GM19455 (cell line): ENCODE measurements at regions not wholly inside any gene's neighbourhood (a gene's known extent, or its start where the extent isn't known, plus 50 kb on each side); places are given as distances from the start of the nearest gene placed in this dataset.

Experiments
- ATAC-seq: cut with Tn5 transposase; IDR thresholded peaks from one replicate; pipeline ENCODE4 v1.9.1; 2021; ENCODE audit not compliant: unreplicated experiment

DNA sequence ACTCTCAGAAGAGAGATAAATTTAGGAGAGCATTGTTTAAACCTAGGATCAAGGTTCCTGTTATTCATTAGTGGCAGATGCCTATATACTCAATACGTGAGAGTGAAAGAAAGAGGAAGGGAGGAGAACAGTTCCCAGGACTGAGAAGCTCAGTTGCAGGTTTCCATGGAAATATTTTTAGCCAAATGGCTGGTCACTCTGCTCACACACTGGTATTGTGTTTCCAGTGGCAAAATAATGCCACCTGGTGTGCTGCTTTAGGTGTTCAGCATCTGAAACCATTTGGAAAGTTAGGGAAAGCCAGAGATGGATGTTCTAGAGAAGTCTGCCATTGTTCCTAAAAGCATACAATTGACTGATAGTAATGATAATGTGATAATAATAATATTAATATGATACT, 827.7 kb downstream of the SORCS3 start:
- no peak for ATAC-seq

DNA sequence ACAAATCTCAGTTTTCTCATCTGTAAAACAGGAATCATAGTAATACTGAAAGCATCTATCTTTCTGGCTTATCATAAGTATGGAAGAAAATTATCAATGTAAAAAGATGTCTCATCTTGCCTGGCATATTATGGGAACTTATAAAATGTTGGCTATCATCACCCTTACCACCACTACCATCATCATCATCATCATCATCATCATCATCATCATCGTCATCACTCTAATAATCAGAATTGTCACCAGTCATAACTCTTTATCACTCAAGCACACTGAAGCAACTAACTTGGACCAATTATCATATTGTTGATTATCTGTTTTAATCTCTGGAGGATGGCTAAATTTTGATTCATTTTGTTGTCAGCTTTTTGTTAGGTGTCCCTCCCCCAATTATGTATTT, 825.4 kb downstream of the SORCS3 start:
- no peak for ATAC-seq

DNA sequence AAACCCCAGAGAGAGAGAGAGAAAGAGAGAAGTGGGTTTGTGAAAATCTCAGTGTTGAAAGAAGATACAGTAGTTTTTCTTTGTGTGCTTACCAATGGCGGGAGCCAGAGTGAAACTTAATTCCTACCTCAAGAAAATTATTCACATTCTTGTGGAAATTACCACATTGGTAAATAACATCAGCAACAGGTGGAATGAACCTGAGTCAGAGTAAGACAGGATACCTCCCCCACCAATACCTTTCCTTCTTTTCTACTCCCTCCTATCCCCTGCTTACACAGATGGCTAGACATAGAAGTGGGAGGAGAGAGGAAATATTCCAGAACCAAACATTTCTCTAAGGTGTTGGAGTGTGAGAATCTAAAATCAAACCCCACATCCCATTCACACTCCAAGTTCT, 793.9 kb downstream of the SORCS3 start:
- no peak for ATAC-seq

DNA sequence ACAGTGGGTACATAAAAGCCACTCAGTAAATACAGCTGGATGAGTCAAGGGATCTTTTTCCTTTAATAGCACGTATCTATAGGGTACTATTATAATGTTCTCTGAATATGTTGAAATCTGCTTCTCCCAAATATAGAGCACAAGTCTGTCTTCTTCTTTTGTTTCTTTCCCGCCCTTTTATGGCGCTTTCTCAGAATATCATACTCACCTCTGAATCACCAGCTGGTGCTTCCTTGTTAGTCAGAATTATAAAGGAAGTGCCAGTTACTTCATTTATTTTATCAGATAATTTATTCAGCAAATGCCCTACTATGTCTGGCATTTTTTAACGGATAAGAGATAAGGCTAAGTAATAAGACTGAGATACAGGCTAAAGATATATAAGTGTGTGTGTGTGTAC, 772.9 kb downstream of the SORCS3 start:
- ATAC-seq, result no peak

GRCh38 chr10:105409370-105409769, 768.3 kb downstream of the SORCS3 start:
- no peak for ATAC-seq

DNA sequence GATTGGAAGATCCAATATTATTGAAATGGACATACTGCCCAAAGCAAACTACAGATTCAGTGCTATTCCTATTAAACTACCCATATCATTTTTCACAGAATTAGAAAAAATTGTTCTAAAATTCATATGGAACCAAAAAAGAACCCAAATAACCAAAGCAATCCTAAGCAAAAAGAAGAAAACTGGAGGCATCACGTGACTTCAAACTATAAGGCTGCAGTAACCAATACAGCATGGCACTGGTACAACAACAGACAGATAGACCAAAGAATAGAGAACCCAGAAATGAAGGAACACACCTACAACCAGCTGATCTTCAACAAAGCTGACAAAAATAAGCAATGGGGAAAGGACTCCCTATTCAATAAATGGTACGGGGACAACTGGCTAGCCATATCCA, 765.4 kb downstream of the SORCS3 start:
- no peak for ATAC-seq

DNA sequence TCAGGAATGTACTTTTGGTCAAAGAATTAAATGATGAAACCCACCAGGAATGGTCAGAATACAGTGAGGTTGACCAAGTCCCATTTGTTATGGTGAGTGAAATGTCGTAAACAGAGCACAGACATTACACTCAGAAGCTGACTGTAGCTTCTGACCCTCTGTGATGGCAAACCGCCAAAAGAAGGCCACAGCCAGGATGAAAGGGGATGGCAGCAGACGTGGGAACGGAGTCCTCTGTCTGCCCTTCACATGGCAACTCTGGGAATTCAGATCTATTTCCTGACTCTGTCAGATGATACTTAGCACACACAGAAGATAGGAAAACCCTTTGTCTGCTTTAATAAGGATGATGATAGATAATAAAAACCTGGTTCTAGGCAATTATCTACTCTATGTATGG, 757.1 kb downstream of the SORCS3 start:
- no peak for ATAC-seq

- no peak for ATAC-seq
These were observed 750.7 kb downstream of the SORCS3 start for GRCh38 chr10:105391670-105392351.

DNA sequence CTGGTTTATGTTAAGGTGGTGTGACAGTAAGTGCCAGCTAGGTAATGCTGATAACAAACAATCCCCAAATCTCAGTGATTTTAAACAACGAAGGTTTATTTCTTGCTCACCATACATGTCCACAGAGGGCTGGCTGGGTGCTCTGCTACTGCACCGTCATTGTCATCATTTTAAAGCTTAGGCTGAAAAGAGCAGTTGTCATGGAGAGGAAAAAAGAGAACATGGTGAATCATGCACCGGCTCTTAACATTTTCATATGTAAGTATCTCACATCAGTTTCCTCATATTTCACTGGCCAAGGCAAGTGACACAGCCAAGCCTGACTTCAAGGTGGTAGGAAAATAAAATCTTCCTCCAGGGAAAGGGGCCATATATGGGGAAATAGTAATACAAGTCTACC, 746.9 kb downstream of the SORCS3 start:
- ATAC-seq, result no peak

GRCh38 chr10:105383978-105384377, 742.9 kb downstream of the SORCS3 start:
- no peak for ATAC-seq

- no peak for ATAC-seq
These were observed 729.6 kb downstream of the SORCS3 start for GRCh38 chr10:105370692-105371091.

- ATAC-seq, result no peak
These were observed 718.6 kb downstream of the SORCS3 start for GRCh38 chr10:105359708-105360107.

DNA sequence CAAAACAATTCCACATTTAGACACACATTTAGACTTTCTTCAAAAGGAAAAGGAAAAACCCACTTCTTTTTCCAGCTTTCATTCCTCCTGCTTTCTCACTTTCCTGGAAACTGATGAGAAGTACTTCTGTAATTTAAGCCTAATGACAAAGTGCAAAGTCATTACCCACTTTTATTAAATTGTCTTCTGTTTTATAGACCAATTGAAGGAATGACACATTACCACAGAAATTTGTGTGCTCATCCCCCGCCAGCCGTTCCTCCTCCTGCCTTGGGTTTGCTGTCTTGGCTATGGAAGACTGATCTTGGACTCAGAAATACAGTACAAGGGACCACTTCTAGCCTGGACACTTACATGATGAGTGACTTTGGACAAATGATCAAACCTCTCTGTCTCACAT, 717.8 kb downstream of the SORCS3 start:
- ATAC-seq, result no peak

DNA sequence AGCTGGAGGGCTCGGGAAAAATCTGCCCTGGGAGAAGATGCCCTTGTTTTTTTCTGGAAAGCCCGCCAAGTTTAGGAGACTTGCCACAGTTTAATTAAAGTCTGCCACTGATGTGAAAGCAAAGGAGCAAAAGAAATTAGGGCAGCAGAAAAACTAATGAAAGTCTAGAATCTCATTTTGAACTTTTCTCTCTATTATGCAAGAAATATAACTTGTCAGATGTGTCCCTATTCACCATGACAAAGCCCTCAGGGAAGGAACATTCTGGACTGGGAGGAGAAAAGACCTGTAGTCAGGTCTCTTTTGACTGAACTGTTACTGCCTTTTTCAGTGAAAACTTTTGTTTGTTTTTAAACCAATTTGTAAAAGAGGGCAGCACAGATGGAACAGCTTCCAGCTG, 715.5 kb downstream of the SORCS3 start:
- ATAC-seq, result no peak

GRCh38 chr10:105354010-105354409, 712.9 kb downstream of the SORCS3 start:
- no peak for ATAC-seq

DNA sequence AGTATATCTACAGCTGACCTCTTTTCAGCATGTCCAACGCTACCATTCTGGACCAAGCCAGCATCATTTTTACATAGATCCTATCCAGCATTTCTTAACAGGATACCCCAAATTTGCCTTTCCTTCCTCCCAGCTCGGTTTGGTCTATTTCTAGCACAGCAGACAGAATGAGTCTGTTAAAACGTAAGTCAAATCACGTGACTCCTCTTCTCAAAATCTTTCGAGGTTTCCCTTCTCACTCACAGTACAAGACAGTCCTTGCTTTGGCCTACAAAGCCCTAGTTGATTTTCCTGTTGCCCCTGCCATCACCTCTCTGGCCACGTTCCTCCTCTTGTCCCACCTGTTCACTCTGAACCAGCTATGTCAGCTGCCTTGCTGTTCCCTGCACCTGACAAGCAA, 711.7 kb downstream of the SORCS3 start:
- ATAC-seq, result no peak

DNA sequence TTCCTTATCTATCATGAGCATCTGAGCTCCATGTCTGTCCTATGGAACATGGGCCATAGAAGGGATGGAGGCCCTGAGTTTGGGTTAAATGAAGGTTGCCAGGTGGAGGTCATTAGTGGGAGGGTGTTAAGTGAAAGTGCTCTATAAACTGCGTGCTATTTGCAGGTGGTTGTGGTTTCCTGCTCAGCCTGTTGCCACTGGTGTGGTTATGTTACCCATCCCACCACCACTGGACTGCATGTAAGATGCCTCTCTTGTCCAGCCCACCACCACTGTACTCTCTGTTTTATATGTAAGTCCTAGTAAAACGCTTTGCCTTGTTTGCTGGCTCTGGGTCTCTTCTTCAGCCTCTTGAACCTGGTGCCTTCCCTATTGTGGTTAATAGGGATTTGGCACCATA, 711.2 kb downstream of the SORCS3 start:
- ATAC-seq, result no peak

DNA sequence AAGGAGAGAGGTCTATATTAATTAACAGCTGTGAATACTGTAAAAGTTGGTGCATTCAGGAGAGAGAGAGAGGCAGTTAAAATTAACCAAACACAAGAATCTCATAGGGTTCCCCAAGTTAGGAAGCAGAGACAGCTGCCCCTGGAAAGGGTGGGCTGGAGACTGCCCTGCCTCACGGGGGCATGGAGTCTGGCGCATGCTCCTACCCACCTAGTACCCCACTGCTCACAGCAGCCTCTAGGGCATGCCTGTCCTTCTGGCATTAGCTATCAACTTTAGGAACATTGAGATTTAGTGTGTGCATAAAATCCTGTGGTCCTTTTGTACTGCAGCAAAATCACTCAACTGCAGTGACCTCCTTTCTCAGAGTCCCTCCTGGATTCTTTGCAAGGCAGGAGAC, 710.1 kb downstream of the SORCS3 start:
- no peak for ATAC-seq

DNA sequence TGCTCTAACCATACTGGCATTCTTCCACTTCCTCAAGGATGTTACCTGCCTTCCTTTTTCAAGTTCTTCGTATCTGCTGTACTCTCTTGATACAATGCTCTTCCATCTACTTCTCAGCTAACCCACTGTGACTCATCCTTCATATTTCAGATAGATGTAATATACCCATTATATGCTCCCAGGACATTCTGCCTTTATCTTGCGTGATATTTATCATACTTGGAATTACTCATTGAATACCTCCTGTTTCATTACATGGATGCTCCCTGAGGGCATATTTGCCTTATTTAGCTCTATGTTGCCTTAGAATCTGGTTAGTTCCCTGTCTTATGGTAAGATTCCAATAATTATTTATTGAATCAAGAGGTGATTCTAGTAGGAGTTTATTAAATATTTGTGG, 706.4 kb downstream of the SORCS3 start:
- no peak for ATAC-seq

DNA sequence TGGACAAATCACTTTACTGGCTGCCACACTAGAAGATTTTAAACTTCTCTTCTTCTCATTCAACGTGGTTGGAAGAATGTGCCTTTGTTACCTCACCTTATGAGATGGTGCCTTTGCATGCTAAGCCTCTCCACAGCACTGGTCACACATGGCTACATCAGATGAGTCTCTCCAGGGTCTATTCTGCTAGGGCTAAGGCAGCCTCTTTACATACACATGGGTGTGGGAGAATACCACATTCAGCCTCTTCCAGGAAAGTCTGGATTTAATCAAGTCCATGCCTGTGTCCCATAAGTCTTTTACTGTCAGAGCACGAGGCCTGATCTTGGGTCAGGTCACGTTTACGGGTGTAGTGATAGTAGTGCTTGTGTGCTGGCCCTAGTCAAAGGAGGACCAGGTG, 701.5 kb downstream of the SORCS3 start:
- ATAC-seq, result no peak

DNA sequence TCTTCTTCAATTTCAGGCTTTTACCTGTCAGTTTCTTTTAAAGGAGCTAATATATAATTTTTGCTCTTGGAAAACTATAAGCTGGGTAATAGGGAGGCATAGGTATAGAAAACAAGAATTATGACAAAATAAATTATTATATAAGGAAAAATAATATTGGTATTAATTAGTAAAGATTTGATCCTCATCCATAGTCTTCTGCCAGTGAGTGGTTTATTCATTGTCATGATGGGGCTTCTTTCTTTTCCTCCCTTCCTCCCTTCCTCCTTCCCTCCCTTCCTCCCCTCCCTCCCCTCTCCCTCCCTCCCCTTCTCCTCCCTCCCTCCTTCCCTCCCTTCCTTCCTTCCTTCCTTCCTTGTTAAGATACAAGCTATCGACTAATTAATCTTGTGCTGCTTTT, 698.6 kb downstream of the SORCS3 start:
- ATAC-seq, result no peak

DNA sequence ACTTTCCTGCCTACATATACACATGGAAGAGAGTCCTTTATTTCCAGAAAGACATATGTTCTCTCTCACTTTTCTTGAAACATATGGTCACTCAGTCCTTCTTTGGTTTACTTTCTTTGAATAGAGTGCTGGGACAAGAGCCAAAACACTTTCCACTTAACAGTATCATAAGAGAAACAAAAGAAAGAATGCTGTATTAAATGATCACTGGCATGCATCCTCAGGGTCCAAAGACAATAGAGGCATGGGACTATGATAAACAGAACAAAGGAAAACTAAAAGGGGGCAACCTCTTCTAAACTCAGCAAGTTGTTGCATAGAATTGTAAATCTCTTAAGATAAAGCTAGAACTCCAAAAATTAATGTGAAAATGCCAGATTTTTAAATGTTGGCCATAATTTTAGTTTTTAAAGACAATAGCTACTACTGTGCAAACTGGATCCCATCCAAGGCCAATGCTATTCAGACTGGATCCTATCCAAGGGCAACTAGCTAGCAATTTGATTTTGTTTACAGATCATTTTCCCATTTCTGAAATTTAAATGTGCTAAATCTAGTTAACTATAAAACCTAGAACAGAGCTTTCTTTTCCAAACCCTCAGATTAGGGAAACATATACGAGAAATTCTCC, 687.5 kb downstream of the SORCS3 start:
- ATAC-seq, result no peak
